Progenitor cell of endocrine pancreas (in vitro differentiated cells): ENCODE measurements at regions not wholly inside any gene's neighbourhood (a gene's known extent, or its start where the extent isn't known, plus 50 kb on each side); places are given as distances from the start of the nearest gene placed in this dataset.
"Not testable (repeated sequence)": the region's sequence is repeated elsewhere in the genome, so short reads cannot be mapped to it uniquely, and the experiment has no call there.

Source experiments
- DNase-seq: peaks from one replicate; pipeline ENCODE4 v3.0.0; 2021; ENCODE audit warnings: low spot score; ENCODE audit not compliant: unreplicated experiment
- H3K27ac Mint-ChIP-seq: 2 replicates; pipeline ENCODE4 v1.8.0; 2021; ENCODE audit warnings: mild to moderate bottlenecking, moderate library complexity, mixed read lengths
- H3K27me3 Mint-ChIP-seq: 2 replicates; pipeline ENCODE4 v1.8.0; 2021; ENCODE audit warnings: mixed read lengths
- H3K36me3 Mint-ChIP-seq: 2 replicates; pipeline ENCODE4 v1.8.0; 2022; ENCODE audit warnings: mixed read lengths; ENCODE audit not compliant: insufficient read depth
- H3K4me1 Mint-ChIP-seq: 2 replicates; pipeline ENCODE4 v1.8.0; 2021; ENCODE audit warnings: low read depth, mixed read lengths
- H3K4me3 Mint-ChIP-seq: 2 replicates; pipeline ENCODE4 v1.8.0; 2021; ENCODE audit warnings: low read depth, mild to moderate bottlenecking, moderate library complexity, mixed read lengths
- H3K9me3 Mint-ChIP-seq: 2 replicates; pipeline ENCODE4 v1.8.0; 2021; ENCODE audit warnings: low read depth, mixed read lengths
- CTCF ChIP-seq: fragments of 200-600 bp; sonication (generic); IDR thresholded peaks from one replicate; pipeline ENCODE4 v1.5.0; 2021; ENCODE audit warnings: antibody characterized with exemption, mild to moderate bottlenecking; ENCODE audit not compliant: unreplicated experiment

GRCh38 chr14:65840118-65840751 lies 427.7 kb downstream of the FUT8 start:
- H3K36me3 Mint-ChIP-seq = no peaks in the 10 kb centered on the region
- no peaks in the 10 kb centered on the region for H3K4me1 Mint-ChIP-seq
- TF ChIP-seq CTCF = no peak
- no peak overlapping the region for H3K4me3 Mint-ChIP-seq
- DNase-seq = no peak
- no peak overlapping the region for H3K27ac Mint-ChIP-seq
- no peaks in the 10 kb centered on the region for H3K9me3 Mint-ChIP-seq
- H3K27me3 Mint-ChIP-seq = peaks cover 33% of the 10 kb centered on the region

- H3K27me3 Mint-ChIP-seq = peaks cover 30% of the 10 kb centered on the region
- no peak for TF ChIP-seq CTCF
- H3K36me3 Mint-ChIP-seq = no peaks in the 10 kb centered on the region
- H3K4me1 Mint-ChIP-seq = no peaks in the 10 kb centered on the region
- no peak for DNase-seq
- H3K9me3 Mint-ChIP-seq = no peaks in the 10 kb centered on the region
- no peak overlapping the region for H3K27ac Mint-ChIP-seq
- no peak overlapping the region for H3K4me3 Mint-ChIP-seq
Measured at GRCh38 chr14:65840786-65841185, 428.3 kb downstream of the FUT8 start.

- Mint-ChIP-seq H3K27me3 (peaks cover 19% of the 10 kb centered on the region), H3K36me3 (no peaks in the 10 kb centered on the region), H3K4me1 (no peaks in the 10 kb centered on the region), H3K9me3 (no peaks in the 10 kb centered on the region), H3K4me3 (no peak overlapping the region), H3K27ac (no peak overlapping the region)
- no peak for DNase-seq
- TF ChIP-seq CTCF = no peak
Measured at GRCh38 chr14:65846196-65846868, 433.8 kb downstream of the FUT8 start.

GRCh38 chr14:65847075-65847847 lies 434.7 kb downstream of the FUT8 start:
- peaks cover 19% of the 10 kb centered on the region for H3K27me3 Mint-ChIP-seq
- no peak for DNase-seq
- TF ChIP-seq CTCF = no peak
- H3K4me1 Mint-ChIP-seq = no peaks in the 10 kb centered on the region
- no peak overlapping the region for H3K4me3 Mint-ChIP-seq
- no peaks in the 10 kb centered on the region for H3K36me3 Mint-ChIP-seq
- no peaks in the 10 kb centered on the region for H3K9me3 Mint-ChIP-seq
- H3K27ac Mint-ChIP-seq = no peak overlapping the region

- H3K9me3 Mint-ChIP-seq, H3K4me3 Mint-ChIP-seq, H3K27ac Mint-ChIP-seq, H3K4me1 Mint-ChIP-seq, H3K36me3 Mint-ChIP-seq, DNase-seq: not testable (repeated sequence)
- H3K27me3 Mint-ChIP-seq = peaks cover 15% of the 10 kb centered on the region
Measured at GRCh38 chr14:65847931-65848330, 435.4 kb downstream of the FUT8 start.
